ENCODE measurements at regions not wholly inside any gene's neighbourhood (a gene's known extent, or its start where the extent isn't known, plus 50 kb on each side); places are given as distances from the start of the nearest gene placed in this dataset.

- no peaks in the 10 kb centered on the region for H3K27me3 ChIP-seq
- TF ChIP-seq POLR2A (IDR thresholded peaks at IDR 0.05) (no peak), CTCF (IDR thresholded peaks at IDR 0.05) (no peak)
- intact Hi-C loops (cut with DNase I) = no loop called here
- DNase-seq = no peak
- H3K4me1 ChIP-seq = no peaks in the 10 kb centered on the region
- no peaks in the 10 kb centered on the region for H3K36me3 ChIP-seq
- no peak overlapping the region for H3K4me3 ChIP-seq
- no peak overlapping the region for H3K27ac ChIP-seq
- whole genome bisulfite sequencing, 2 donors = 71 to 74% methylated on average over 3 of the region's 3 CpGs
- H3K9me3 ChIP-seq = no peaks in the 10 kb centered on the region
Measured at GRCh38 chr13:88118952-88119351, 447.8 kb downstream of the SLITRK5 start.

GRCh38 chr13:88124142-88124541 is 453.0 kb downstream of the SLITRK5 start:
- Histone ChIP-seq H3K4me3 (no peak overlapping the region), H3K27ac (no peak overlapping the region), H3K4me1 (no peaks in the 10 kb centered on the region), H3K36me3 (no peaks in the 10 kb centered on the region), H3K9me3 (no peaks in the 10 kb centered on the region), H3K27me3 (no peaks in the 10 kb centered on the region)
- intact Hi-C loops (cut with DNase I) = no loop called here
- no peak for DNase-seq
- TF ChIP-seq POLR2A (IDR thresholded peaks at IDR 0.05) (no peak), CTCF (IDR thresholded peaks at IDR 0.05) (no peak)

- 34 to 36% methylated on average over 3 of the region's 3 CpGs for WGBS, 2 donors
- H3K9me3 ChIP-seq = no peaks in the 10 kb centered on the region
- no peak overlapping the region for H3K27ac ChIP-seq
- no peak for DNase-seq
- intact Hi-C loops (cut with DNase I) = no loop called here
- no peak overlapping the region for H3K4me3 ChIP-seq
- no peaks in the 10 kb centered on the region for H3K36me3 ChIP-seq
- no peaks in the 10 kb centered on the region for H3K27me3 ChIP-seq
- TF ChIP-seq POLR2A (IDR thresholded peaks at IDR 0.05) (no peak), CTCF (IDR thresholded peaks at IDR 0.05) (no peak)
- no peaks in the 10 kb centered on the region for H3K4me1 ChIP-seq
Measured at GRCh38 chr13:88125055-88125454, 453.9 kb downstream of the SLITRK5 start.

- Histone ChIP-seq H3K4me3 (no peak overlapping the region), H3K27ac (no peak overlapping the region), H3K4me1 (no peaks in the 10 kb centered on the region), H3K9me3 (peaks cover 0 to 9% (median 0%) of the 10 kb centered on the region in 3 donors), H3K27me3 (no peaks in the 10 kb centered on the region), H3K36me3 (no peaks in the 10 kb centered on the region)
- DNase-seq = no peak
- no peak for TF ChIP-seq CTCF (IDR thresholded peaks at IDR 0.05)
- TF ChIP-seq POLR2A (IDR thresholded peaks at IDR 0.05) = no peak
- WGBS, 2 donors = 90 to 95% methylated on average over 10 to 16 of the region's 27 CpGs
- intact Hi-C loops (cut with DNase I) = no loop called here
Measured at GRCh38 chr13:88136098-88136790, 465.1 kb downstream of the SLITRK5 start.

- intact Hi-C loops (cut with DNase I) = no loop called here
- Histone ChIP-seq H3K4me3 (no peak overlapping the region), H3K27ac (no peak overlapping the region), H3K4me1 (no peaks in the 10 kb centered on the region), H3K36me3 (no peaks in the 10 kb centered on the region), H3K9me3 (peaks cover 0 to 6% (median 0%) of the 10 kb centered on the region in 3 donors), H3K27me3 (no peaks in the 10 kb centered on the region)
- DNase-seq = no peak
- TF ChIP-seq POLR2A (IDR thresholded peaks at IDR 0.05) = no peak
- no peak for TF ChIP-seq CTCF (IDR thresholded peaks at IDR 0.05)
- 26 to 37% methylated on average over 3 of the region's 3 CpGs for WGBS, 2 donors
Measured at GRCh38 chr13:88142653-88143052, 471.5 kb downstream of the SLITRK5 start.

Data from esophagus squamous epithelium (tissue), 5 donors.